CD4-positive, alpha-beta T cell (primary cell): ENCODE measurements at regions not wholly inside any gene's neighbourhood (a gene's known extent, or its start where the extent isn't known, plus 50 kb on each side); places are given as distances from the start of the nearest gene placed in this dataset.

ENCODE experiments used
- ATAC-seq: fragments of 200-7000 bp; cut with Tn5 transposase; one replicate; pipeline ENCODE4 v1.10.0; 2022; ENCODE audit warnings: mild to moderate bottlenecking; ENCODE audit not compliant: poor library complexity
- CTCF ChIA-PET: fragments of 350-600 bp; sonication (Branson Sonifier 250); formaldehyde crosslinking; loops from one replicate; lab custom pipeline; 2021; ENCODE audit warnings: antibody characterized with exemption, inconsistent platforms; lab: Charles Lee
- POLR2A ChIA-PET: fragments of 350-600 bp; sonication (Branson Sonifier 250); formaldehyde crosslinking; loops from one replicate; lab custom pipeline; 2021; ENCODE audit warnings: antibody characterized with exemption, inconsistent platforms; lab: Charles Lee
- DNase-seq, 14 experiments: peaks; one replicate each; pipeline ENCODE4 v3.0.0-alpha.2; 2013 to 2020; ENCODE audit warnings: mixed read lengths in 2 of 14
- H3K27ac ChIP-seq, 2 donors: one replicate each; pipeline versions ENCODE4 v1.5.1 to v1.7.0; 2013; ENCODE audit warnings: low read length in 2 of 2, low read depth in 1 of 2, mild to moderate bottlenecking in 1 of 2
- H3K27me3 ChIP-seq, 2 experiments: 1 replicate in 1 of 2; 2 replicates in 1 of 2; pipeline versions ENCODE4 v1.6.1 to v1.7.0; 2013; ENCODE audit warnings: low read length in 2 of 2, control low read depth in 1 of 2, mild to moderate bottlenecking in 1 of 2, moderate library complexity in 1 of 2; ENCODE audit not compliant: insufficient read depth in 2 of 2, control insufficient read depth in 1 of 2
- H3K36me3 ChIP-seq: one replicate; pipeline ENCODE4 v1.6.1; 2013; ENCODE audit warnings: low read length, control low read depth; ENCODE audit not compliant: insufficient read depth
- H3K4me1 ChIP-seq: one replicate; pipeline ENCODE4 v1.6.1; 2013; ENCODE audit warnings: low read length, control low read depth; ENCODE audit not compliant: insufficient read depth
- H3K4me3 ChIP-seq: one replicate; pipeline ENCODE4 v1.5.1; 2013; ENCODE audit warnings: mild to moderate bottlenecking, low read length, moderate library complexity
- H3K9me3 ChIP-seq, 2 experiments: 1 replicate in 1 of 2; 2 replicates in 1 of 2; pipeline versions ENCODE4 v1.6.1 to v1.7.0; 2013; ENCODE audit warnings: low read length in 2 of 2, mild to moderate bottlenecking in 2 of 2, control low read depth in 1 of 2, moderate library complexity in 1 of 2; ENCODE audit not compliant: control insufficient read depth in 1 of 2, insufficient read depth in 1 of 2
- H3K27ac Mint-ChIP-seq: one replicate; pipeline ENCODE4 v1.8.0; 2020; ENCODE audit warnings: mixed read lengths
- H3K27me3 Mint-ChIP-seq: one replicate; pipeline ENCODE4 v1.8.0; 2021; ENCODE audit warnings: mixed read lengths
- H3K36me3 Mint-ChIP-seq: one replicate; pipeline ENCODE4 v1.8.0; 2021; ENCODE audit warnings: low read depth, mixed read lengths
- H3K4me1 Mint-ChIP-seq: one replicate; pipeline ENCODE4 v1.8.0; 2021; ENCODE audit warnings: low read depth, mixed read lengths
- H3K4me3 Mint-ChIP-seq: one replicate; pipeline ENCODE4 v1.8.0; 2020; ENCODE audit warnings: mild to moderate bottlenecking, mixed read lengths
- H3K9me3 Mint-ChIP-seq: one replicate; pipeline ENCODE4 v1.8.0; 2020; ENCODE audit warnings: mixed read lengths
- intact Hi-C, 2 experiments: fragments of 100-400 bp; cut with DNase I in 1 of 2; cut with micrococcal nuclease in 1 of 2; formaldehyde crosslinking; loops; one replicate each; pipeline versions ENCODE4 v1.15.1 to v1.9.0; 2023 to 2025; cut with DNase I, micrococcal nuclease
- TF ChIP-seq, protein P1 (sequence below): fragments of 200-600 bp; IDR thresholded peaks from one replicate; pipeline ENCODE4 v1.8.0; 2022; ENCODE audit warnings: antibody characterized with exemption, mild to moderate bottlenecking

DNA sequence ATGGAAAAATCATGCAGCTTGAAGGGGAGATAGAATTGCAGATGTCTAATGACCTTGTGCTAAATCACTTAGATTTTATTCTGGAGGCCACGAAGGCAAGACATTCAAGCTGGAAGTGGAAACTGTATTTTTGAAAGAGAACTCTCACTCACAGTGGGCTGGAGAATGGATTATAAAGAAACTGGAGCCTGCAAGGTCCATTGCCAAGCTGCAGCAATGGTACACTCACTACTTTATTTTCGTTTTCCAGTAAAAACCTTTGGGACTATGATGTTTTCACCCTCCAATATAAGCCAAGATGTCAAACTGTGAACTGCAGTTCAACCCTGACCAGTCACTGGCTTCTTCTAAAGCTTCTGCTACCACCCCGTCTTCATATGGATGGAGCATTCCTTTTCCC lies 62.0 kb downstream of the SKIDA1 start:
- Histone ChIP-seq H3K9me3 (peaks cover 0 to 5% of the 10 kb centered on the region in 2 experiments), H3K36me3 (no peaks in the 10 kb centered on the region), H3K27me3 (peaks cover 0 to 3% of the 10 kb centered on the region in 2 experiments), H3K4me1 (no peaks in the 10 kb centered on the region), H3K4me3 (no peak overlapping the region), H3K27ac (no peak overlapping the region)
- TF ChIP-seq, protein P1, sequence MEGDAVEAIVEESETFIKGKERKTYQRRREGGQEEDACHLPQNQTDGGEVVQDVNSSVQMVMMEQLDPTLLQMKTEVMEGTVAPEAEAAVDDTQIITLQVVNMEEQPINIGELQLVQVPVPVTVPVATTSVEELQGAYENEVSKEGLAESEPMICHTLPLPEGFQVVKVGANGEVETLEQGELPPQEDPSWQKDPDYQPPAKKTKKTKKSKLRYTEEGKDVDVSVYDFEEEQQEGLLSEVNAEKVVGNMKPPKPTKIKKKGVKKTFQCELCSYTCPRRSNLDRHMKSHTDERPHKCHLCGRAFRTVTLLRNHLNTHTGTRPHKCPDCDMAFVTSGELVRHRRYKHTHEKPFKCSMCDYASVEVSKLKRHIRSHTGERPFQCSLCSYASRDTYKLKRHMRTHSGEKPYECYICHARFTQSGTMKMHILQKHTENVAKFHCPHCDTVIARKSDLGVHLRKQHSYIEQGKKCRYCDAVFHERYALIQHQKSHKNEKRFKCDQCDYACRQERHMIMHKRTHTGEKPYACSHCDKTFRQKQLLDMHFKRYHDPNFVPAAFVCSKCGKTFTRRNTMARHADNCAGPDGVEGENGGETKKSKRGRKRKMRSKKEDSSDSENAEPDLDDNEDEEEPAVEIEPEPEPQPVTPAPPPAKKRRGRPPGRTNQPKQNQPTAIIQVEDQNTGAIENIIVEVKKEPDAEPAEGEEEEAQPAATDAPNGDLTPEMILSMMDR = no peak
- H3K4me3 Mint-ChIP-seq = no peak overlapping the region
- H3K36me3 Mint-ChIP-seq = no peaks in the 10 kb centered on the region
- no peaks in the 10 kb centered on the region for H3K9me3 Mint-ChIP-seq
- no peak overlapping the region for H3K27ac Mint-ChIP-seq
- intact Hi-C loops = no loop called here
- no peak for DNase-seq
- no peaks in the 10 kb centered on the region for H3K4me1 Mint-ChIP-seq
- ChIA-PET CTCF (no interaction called here), POLR2A (no interaction called here)
- ATAC-seq = no peak
- peaks cover 8% of the 10 kb centered on the region for H3K27me3 Mint-ChIP-seq

DNA sequence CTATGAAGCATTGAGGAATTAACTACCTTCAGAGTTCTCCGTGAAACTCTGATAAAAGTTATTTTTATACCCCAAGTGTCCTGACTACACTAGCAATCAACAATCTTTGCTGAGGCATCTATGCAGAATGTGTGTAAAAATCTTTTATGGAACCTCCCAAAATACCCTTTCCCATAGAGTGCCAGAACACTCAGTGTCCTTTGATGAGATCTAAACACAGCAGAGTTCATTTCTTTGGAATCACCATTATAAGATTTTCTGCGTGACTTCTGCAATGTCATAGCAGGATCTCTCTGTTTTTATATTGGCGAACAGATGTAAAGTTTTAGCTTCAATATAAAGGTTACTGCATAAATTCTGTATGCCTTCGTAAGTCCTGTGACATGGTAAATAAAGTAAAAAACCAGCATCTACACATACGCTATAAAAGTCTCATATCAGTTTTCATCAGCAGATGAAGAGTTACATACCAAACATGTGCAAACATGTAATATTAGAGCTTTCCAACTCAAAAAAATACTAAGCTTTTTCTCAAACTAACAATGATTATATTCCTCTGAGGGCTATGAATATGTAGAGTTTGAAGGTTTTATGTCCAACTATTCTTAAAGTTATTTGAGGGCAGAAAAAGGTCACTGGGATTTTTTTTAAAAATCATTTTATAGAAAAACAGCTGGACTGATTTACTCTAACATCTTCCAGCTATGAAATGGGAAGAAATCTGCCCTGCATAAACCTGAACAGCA lies 67.2 kb downstream of the SKIDA1 start:
- no peaks in the 10 kb centered on the region for H3K27me3 ChIP-seq
- Mint-ChIP-seq H3K27ac (no peak overlapping the region), H3K4me3 (no peak overlapping the region), H3K9me3 (no peaks in the 10 kb centered on the region), H3K4me1 (no peaks in the 10 kb centered on the region), H3K27me3 (peaks cover 20% of the 10 kb centered on the region), H3K36me3 (no peaks in the 10 kb centered on the region)
- ATAC-seq (no peak), DNase-seq (no peak)
- intact Hi-C loops = no loop called here
- H3K9me3 ChIP-seq = peaks cover 0 to 9% of the 10 kb centered on the region in 2 experiments
- CTCF ChIA-PET = no interaction called here
- no peaks in the 10 kb centered on the region for H3K4me1 ChIP-seq
- POLR2A ChIA-PET = no interaction called here
- no peaks in the 10 kb centered on the region for H3K36me3 ChIP-seq
- no peak overlapping the region for H3K4me3 ChIP-seq
- no peak overlapping the region for H3K27ac ChIP-seq
- TF ChIP-seq, protein P1 = no peak

DNA sequence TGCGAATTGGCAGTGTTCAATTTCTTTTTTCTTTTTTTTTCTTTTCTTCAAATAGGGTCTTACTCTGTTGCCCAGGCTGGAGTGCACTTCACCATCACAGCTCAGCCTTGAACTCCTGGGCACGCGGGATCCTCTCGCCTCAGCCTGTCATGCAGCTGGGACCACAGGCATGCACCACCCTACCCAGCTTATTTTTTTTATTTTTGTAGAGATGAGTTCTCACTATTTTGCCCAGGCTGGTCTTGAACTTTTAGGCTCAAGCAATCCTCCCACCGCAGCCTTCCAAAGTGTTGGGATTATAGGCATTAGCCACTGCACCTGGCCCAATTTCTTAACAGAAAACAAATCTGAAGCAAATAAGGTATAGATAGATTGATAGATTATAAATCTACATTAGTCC lies 69.3 kb downstream of the SKIDA1 start:
- Histone ChIP-seq H3K9me3 (peaks cover 0 to 4% of the 10 kb centered on the region in 2 experiments), H3K4me1 (no peaks in the 10 kb centered on the region), H3K27me3 (no peaks in the 10 kb centered on the region), H3K36me3 (no peaks in the 10 kb centered on the region), H3K27ac (no peak overlapping the region), H3K4me3 (no peak overlapping the region)
- peaks cover 17% of the 10 kb centered on the region for H3K27me3 Mint-ChIP-seq
- no peak overlapping the region for H3K27ac Mint-ChIP-seq
- ATAC-seq = no peak
- H3K4me3 Mint-ChIP-seq = no peak overlapping the region
- H3K9me3 Mint-ChIP-seq = no peaks in the 10 kb centered on the region
- intact Hi-C loops = no loop called here
- H3K4me1 Mint-ChIP-seq = no peaks in the 10 kb centered on the region
- TF ChIP-seq, protein P1 = no peak
- ChIA-PET CTCF (no interaction called here), POLR2A (no interaction called here)
- no peaks in the 10 kb centered on the region for H3K36me3 Mint-ChIP-seq
- DNase-seq = no peak
